Right atrium auricular region (tissue), 2 donors: ENCODE measurements at regions not wholly inside any gene's neighbourhood (a gene's known extent, or its start where the extent isn't known, plus 50 kb on each side); places are given as distances from the start of the nearest gene placed in this dataset.
A peak's percentile ranks its signal among the peaks of the same experiment; 100 is the strongest.

ENCODE experiments used
- DNase-seq: peaks from one replicate; pipeline ENCODE4 v3.0.0-alpha.2; 2019; ENCODE audit warnings: low spot score
- H3K27ac ChIP-seq, 2 donors: fragments of 200-600 bp; sonication (generic); 1 replicate in 1 of 2; 2 replicates in 1 of 2; pipeline ENCODE4 v1.5.1; 2016 to 2019
- H3K27me3 ChIP-seq, 2 donors: fragments of 200-600 bp; sonication (generic); one replicate each; pipeline versions ENCODE4 v1.5.1 to v1.6.0; 2017 to 2019
- H3K36me3 ChIP-seq: fragments of 200-600 bp; sonication (generic); one replicate; pipeline ENCODE4 v1.5.1; 2016
- H3K4me1 ChIP-seq, 2 donors: fragments of 200-600 bp; sonication (generic); one replicate each; pipeline versions ENCODE4 v1.5.1 to v1.6.0; 2017 to 2019
- H3K4me3 ChIP-seq, 2 donors: fragments of 200-600 bp; sonication (generic); 1 replicate in 1 of 2; 2 replicates in 1 of 2; pipeline ENCODE4 v1.5.1; 2017 to 2019; ENCODE audit warnings: mild to moderate bottlenecking in 1 of 2, moderate library complexity in 1 of 2
- H3K9me3 ChIP-seq, 2 donors: fragments of 200-600 bp; sonication (generic); one replicate each; pipeline ENCODE4 v1.5.1; 2019
- CTCF ChIP-seq, 2 donors: fragments of 200-600 bp; sonication (generic); IDR thresholded peaks; one replicate each; pipeline ENCODE4 v1.5.1; 2019; ENCODE audit warnings: antibody characterized with exemption in 2 of 2

GRCh38 chr16:85380002-85380395 lies 233.1 kb upstream of the GSE1 start:
- H3K27ac ChIP-seq, result no peak overlapping the region
- H3K27me3 ChIP-seq, result no peaks in the 10 kb centered on the region
- DNase-seq, result no peak
- H3K4me1 ChIP-seq, result peaks cover 0 to 61% of the 10 kb centered on the region in 2 donors
- H3K36me3 ChIP-seq, result no peaks in the 10 kb centered on the region
- H3K4me3 ChIP-seq, result no peak overlapping the region
- no peak for TF ChIP-seq CTCF (IDR thresholded peaks at IDR 0.05)
- no peaks in the 10 kb centered on the region for H3K9me3 ChIP-seq

DNA sequence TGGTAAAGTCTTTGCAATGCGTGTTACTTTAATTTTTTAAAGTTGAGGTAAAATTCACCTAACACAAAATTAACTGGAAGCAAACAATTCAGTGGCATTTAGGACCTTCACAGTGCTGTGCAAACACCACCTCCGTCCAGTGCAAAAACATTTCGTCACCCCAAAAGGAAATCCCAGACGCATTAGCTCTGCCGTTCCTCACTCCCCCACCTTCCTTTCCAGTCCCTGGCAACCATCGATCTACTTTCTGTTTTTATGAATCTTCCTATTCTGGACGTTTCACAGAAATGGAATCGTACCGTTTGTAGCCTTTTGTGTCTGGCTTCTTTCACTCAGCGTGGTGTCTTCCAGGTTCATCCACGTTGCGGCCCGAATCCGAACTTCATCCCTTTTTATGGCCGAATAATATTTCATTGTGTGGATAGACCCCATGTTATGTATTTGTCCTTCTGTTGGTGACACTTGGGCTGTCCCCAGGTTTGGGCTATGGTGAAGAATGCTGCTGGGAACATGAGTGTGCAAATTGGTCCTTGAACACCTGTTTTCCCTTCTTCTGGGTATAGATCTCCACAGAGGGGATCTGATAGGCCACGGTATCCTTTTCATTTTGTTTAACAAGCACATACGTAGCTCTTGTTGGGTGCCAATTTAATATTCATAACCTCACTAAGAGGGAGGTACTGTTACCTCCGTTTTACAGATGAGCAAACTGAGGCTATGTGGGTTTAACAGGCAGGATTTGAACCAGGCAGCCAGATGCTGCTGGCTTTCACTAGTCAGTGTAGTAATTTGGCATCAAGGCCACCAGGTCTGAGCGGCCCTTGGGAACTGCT lies 232.0 kb upstream of the GSE1 start:
- no peaks in the 10 kb centered on the region for H3K9me3 ChIP-seq
- H3K27ac ChIP-seq, result peak overlapping the region; percentile 42 to 50

DNA sequence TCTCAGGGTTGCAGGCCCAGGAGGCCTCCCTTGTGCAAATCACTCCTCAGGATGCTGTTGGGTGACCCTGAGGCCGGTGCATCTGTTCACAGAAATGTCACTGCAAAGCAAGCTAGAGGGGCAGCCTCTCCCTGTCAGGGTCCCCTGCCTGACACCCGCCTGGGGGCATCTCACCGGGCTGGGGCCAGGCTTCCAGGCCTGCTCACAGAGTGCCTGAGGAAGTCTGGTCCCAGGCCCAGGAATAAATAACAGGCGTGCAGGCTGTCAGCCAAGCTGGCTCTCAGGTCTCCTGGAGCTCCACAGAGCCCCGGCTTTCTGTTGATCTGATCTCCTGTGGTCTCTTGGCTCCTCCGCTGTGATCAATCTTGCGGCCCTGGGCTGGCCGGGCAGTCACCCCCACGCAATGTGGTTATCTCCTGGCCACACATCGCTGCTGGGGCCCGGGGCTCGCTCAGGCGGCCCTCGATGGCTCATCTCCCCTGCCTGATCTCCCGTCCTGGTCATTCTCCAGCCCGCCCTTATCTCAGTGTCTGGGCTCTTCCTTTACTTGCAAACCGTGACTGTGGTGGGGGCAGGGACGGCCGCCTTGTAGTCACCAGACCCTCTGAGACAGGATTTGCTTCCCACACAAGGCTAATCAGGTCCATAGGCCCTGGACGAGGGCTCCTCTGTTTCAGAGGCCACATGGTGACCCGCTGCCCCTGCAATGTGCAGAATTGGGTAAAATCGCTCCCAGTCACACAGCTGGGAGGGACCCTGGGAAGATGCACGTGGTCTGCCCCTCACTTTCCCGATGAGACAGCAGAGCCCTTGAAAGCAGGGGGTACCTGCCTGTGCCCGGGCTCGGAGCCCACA lies 231.2 kb upstream of the GSE1 start:
- H3K27ac ChIP-seq, result peak overlapping the region; percentile 42 to 50

More for the DNA sequence above, 232.0 kb upstream of the GSE1 start:
- no peak for TF ChIP-seq CTCF (IDR thresholded peaks at IDR 0.05)
- DNase-seq, result no peak
- H3K4me3 ChIP-seq, result no peak overlapping the region
- H3K27me3 ChIP-seq, result no peaks in the 10 kb centered on the region
- no peaks in the 10 kb centered on the region for H3K36me3 ChIP-seq
- H3K4me1 ChIP-seq, result peaks cover 0 to 56% of the 10 kb centered on the region in 2 donors

GRCh38 chr16:85382717-85383118 lies 230.4 kb upstream of the GSE1 start:
- H3K27ac ChIP-seq, result no peak overlapping the region
- H3K9me3 ChIP-seq, result no peaks in the 10 kb centered on the region
- H3K36me3 ChIP-seq, result no peaks in the 10 kb centered on the region
- peaks cover 0 to 40% of the 10 kb centered on the region in 2 donors for H3K4me1 ChIP-seq
- TF ChIP-seq CTCF (IDR thresholded peaks at IDR 0.05), result no peak
- no peaks in the 10 kb centered on the region for H3K27me3 ChIP-seq
- no peak overlapping the region for H3K4me3 ChIP-seq
- DNase-seq, result no peak

More for the DNA sequence above, 231.2 kb upstream of the GSE1 start:
- Histone ChIP-seq H3K4me3 (no peak overlapping the region), H3K36me3 (no peaks in the 10 kb centered on the region), H3K4me1 (peaks cover 0 to 47% of the 10 kb centered on the region in 2 donors), H3K9me3 (no peaks in the 10 kb centered on the region), H3K27me3 (no peaks in the 10 kb centered on the region)
- DNase-seq, result no peak
- TF ChIP-seq CTCF (IDR thresholded peaks at IDR 0.05), result no peak

GRCh38 chr16:85383836-85384832 lies 229.0 kb upstream of the GSE1 start:
- H3K27ac ChIP-seq, result no peak overlapping the region
- H3K4me1 ChIP-seq, result peaks cover 0 to 26% of the 10 kb centered on the region in 2 donors
- no peak overlapping the region for H3K4me3 ChIP-seq
- no peaks in the 10 kb centered on the region for H3K36me3 ChIP-seq
- no peaks in the 10 kb centered on the region for H3K9me3 ChIP-seq
- H3K27me3 ChIP-seq, result no peaks in the 10 kb centered on the region
- no peak for TF ChIP-seq CTCF (IDR thresholded peaks at IDR 0.05)
- DNase-seq, result no peak
